B cell (primary cell): ENCODE measurements at regions not wholly inside any gene's neighbourhood (a gene's known extent, or its start where the extent isn't known, plus 50 kb on each side); places are given as distances from the start of the nearest gene placed in this dataset.

Experiments
- ATAC-seq: fragments of 200-7000 bp; cut with Tn5 transposase; one replicate; pipeline ENCODE4 v1.10.0; 2021; ENCODE audit warnings: low read depth, mild to moderate bottlenecking, moderate number of reproducible peaks, moderate library complexity
- CTCF ChIA-PET: fragments of 350-600 bp; sonication (Branson Sonifier 250); formaldehyde crosslinking; loops from one replicate; lab custom pipeline; 2021; ENCODE audit warnings: antibody characterized with exemption, inconsistent platforms; lab: Charles Lee
- POLR2A ChIA-PET: fragments of 350-600 bp; sonication (Branson Sonifier 250); formaldehyde crosslinking; loops from one replicate; lab custom pipeline; 2021; ENCODE audit warnings: antibody characterized with exemption; lab: Charles Lee
- DNase-seq: peaks from one replicate; pipeline ENCODE4 v3.0.0; 2013
- H2AFZ ChIP-seq: 2 replicates; pipeline ENCODE4 v1.6.1; 2012; ENCODE audit warnings: mild to moderate bottlenecking, low read depth, low read length; ENCODE audit not compliant: insufficient read depth, poor library complexity, severe bottlenecking
- H3K27ac ChIP-seq, 2 donors: 1 replicate in 1 of 2; 2 replicates in 1 of 2; pipeline ENCODE4 v1.5.1; 2012 to 2013; ENCODE audit warnings: low read length in 2 of 2, mild to moderate bottlenecking in 2 of 2, moderate library complexity in 1 of 2
- H3K27me3 ChIP-seq, 4 experiments: fragments of 200-600 bp in 1 of 4; sonication (generic) in 1 of 4; replicated peaks in 1 of 4; 1 replicate in 2 of 4; 2 replicates in 2 of 4; pipeline versions ENCODE4 v1.6.1 to v1.7.0; 2013 to 2016; ENCODE audit warnings: low read length in 3 of 4, mild to moderate bottlenecking in 2 of 4, mixed read lengths in 1 of 4, moderate library complexity in 1 of 4; ENCODE audit not compliant: insufficient read depth in 4 of 4, control insufficient read depth in 3 of 4; ENCODE audit errors: control extremely low read depth in 1 of 4
- H3K36me3 ChIP-seq, 2 experiments: replicated peaks in 1 of 2; 1 replicate in 1 of 2; 2 replicates in 1 of 2; pipeline versions ENCODE4 v1.6.1 to v1.7.1; 2013; ENCODE audit warnings: low read length in 1 of 2; ENCODE audit not compliant: insufficient read depth in 2 of 2, control insufficient read depth in 1 of 2; ENCODE audit errors: control extremely low read depth in 1 of 2, extremely low read depth in 1 of 2
- H3K4me1 ChIP-seq, 2 donors: fragments of 200-600 bp in 1 of 2; sonication (generic) in 1 of 2; 1 replicate in 1 of 2; 2 replicates in 1 of 2; pipeline versions ENCODE4 v1.5.1 to v1.6.1; 2013 to 2017; ENCODE audit warnings: low read length in 2 of 2; ENCODE audit not compliant: control insufficient read depth in 2 of 2, insufficient read depth in 2 of 2
- H3K4me2 ChIP-seq: replicated peaks from 2 replicates; pipeline ENCODE3; 2012; ENCODE audit warnings: mild to moderate bottlenecking, low read depth, low read length; ENCODE audit not compliant: poor library complexity, severe bottlenecking
- H3K4me3 ChIP-seq, 5 experiments: fragments of 200-600 bp in 1 of 5; sonication (generic) in 1 of 5; 1 replicate in 3 of 5; 2 replicates in 2 of 5; pipeline versions ENCODE4 v1.5.1 to v1.7.0; 2011 to 2016; ENCODE audit warnings: low read length in 4 of 5, mild to moderate bottlenecking in 4 of 5, low read depth in 2 of 5, control low read depth in 1 of 5, moderate library complexity in 1 of 5; ENCODE audit not compliant: insufficient read depth in 1 of 5; ENCODE audit errors: control extremely low read depth in 1 of 5, extremely low read depth in 1 of 5
- H3K79me2 ChIP-seq: fragments of 200-600 bp; sonication (generic); one replicate; pipeline ENCODE4 v1.6.0; 2016; ENCODE audit warnings: low read length; ENCODE audit not compliant: control insufficient read depth, insufficient read depth
- H3K9ac ChIP-seq: fragments of 200-600 bp; sonication (generic); 2 replicates; pipeline ENCODE4 v1.6.1; 2017; ENCODE audit warnings: mild to moderate bottlenecking, low read length, moderate library complexity
- H3K9me3 ChIP-seq, 3 donors: one replicate each; pipeline versions ENCODE4 v1.6.1 to v1.7.1; 2013; ENCODE audit warnings: low read length in 2 of 3; ENCODE audit not compliant: control insufficient read depth in 2 of 3, insufficient read depth in 1 of 3; ENCODE audit errors: control extremely low read depth in 1 of 3
- H4K20me1 ChIP-seq: 2 replicates; pipeline ENCODE4 v1.6.0; 2012; ENCODE audit warnings: mild to moderate bottlenecking, low read length; ENCODE audit not compliant: insufficient read depth, control insufficient read depth, poor library complexity, severe bottlenecking
- H3K27ac Mint-ChIP-seq: one replicate; pipeline ENCODE4 v1.8.0; 2021; ENCODE audit warnings: mixed read lengths
- H3K27me3 Mint-ChIP-seq: one replicate; pipeline ENCODE4 v1.8.0; 2021; ENCODE audit warnings: mixed read lengths
- H3K4me1 Mint-ChIP-seq: one replicate; pipeline ENCODE4 v1.8.0; 2021; ENCODE audit warnings: mixed read lengths
- H3K4me3 Mint-ChIP-seq: one replicate; pipeline ENCODE4 v1.8.0; 2021; ENCODE audit warnings: mixed read lengths
- H3K9me3 Mint-ChIP-seq: one replicate; pipeline ENCODE4 v1.8.0; 2022; ENCODE audit warnings: mixed read lengths; ENCODE audit not compliant: insufficient read depth
- EZH2 ChIP-seq: IDR thresholded peaks from 2 replicates; pipeline ENCODE4 v1.6.1; 2012; ENCODE audit warnings: borderline replicate concordance, low read depth, mild to moderate bottlenecking, moderate library complexity, low read length; ENCODE audit not compliant: insufficient read depth, poor library complexity, severe bottlenecking
- WGBS: methylation state at CpG from one replicate; pipeline ENCODE4 v1.1.5; 2013; ENCODE audit warnings: missing lambda C conversion rate; ENCODE audit not compliant: insufficient coverage; 5-methylcytosine and 5-hydroxymethylcytosine counted together
- intact Hi-C: fragments of 100-400 bp; cut with micrococcal nuclease; formaldehyde crosslinking; loops from one replicate; pipeline ENCODE4 v1.10.0; 2022
- TF ChIP-seq, protein P1 (sequence below): fragments of 200-600 bp; IDR thresholded peaks from one replicate; pipeline ENCODE4 v1.8.0; 2022; ENCODE audit warnings: antibody characterized with exemption, mild to moderate bottlenecking

DNA sequence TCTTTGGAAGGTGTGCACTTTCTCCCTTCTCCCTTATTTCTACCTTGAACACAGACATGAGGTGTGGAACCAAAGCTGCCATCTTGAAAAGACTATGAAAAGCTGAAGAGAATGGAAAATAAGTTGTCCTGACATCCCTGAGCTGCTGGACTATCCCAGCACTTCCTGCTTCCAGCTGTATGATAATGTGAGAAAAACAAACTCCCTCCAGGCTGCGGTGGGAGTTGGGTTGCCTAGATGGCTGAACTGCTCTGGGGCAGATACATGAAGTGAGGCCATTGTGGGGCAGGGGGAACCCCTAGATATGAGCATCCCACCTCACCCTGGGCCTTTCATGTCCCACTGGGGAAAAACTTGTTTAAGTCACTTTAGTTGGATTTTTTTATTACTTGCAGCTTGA is 82.4 kb downstream of the BOD1 start:
- POLR2A ChIA-PET, result no interaction called here
- WGBS, result no CpG with 5 or more reads among the region's 1 CpG
- no peak overlapping the region for H3K4me3 Mint-ChIP-seq
- no peaks in the 10 kb centered on the region for H3K4me1 Mint-ChIP-seq
- no peak overlapping the region for H3K27ac Mint-ChIP-seq
- H3K79me2 ChIP-seq, result no peaks in the 10 kb centered on the region
- H2AFZ ChIP-seq, result no peak overlapping the region
- DNase-seq (no peak), ATAC-seq (no peak)
- intact Hi-C loops, result no loop called here
- H3K36me3 ChIP-seq, result no peaks in the 10 kb centered on the region
- H3K27ac ChIP-seq, result no peak overlapping the region
- H3K9me3 ChIP-seq, result no peaks in the 10 kb centered on the region
- TF ChIP-seq, protein P1, sequence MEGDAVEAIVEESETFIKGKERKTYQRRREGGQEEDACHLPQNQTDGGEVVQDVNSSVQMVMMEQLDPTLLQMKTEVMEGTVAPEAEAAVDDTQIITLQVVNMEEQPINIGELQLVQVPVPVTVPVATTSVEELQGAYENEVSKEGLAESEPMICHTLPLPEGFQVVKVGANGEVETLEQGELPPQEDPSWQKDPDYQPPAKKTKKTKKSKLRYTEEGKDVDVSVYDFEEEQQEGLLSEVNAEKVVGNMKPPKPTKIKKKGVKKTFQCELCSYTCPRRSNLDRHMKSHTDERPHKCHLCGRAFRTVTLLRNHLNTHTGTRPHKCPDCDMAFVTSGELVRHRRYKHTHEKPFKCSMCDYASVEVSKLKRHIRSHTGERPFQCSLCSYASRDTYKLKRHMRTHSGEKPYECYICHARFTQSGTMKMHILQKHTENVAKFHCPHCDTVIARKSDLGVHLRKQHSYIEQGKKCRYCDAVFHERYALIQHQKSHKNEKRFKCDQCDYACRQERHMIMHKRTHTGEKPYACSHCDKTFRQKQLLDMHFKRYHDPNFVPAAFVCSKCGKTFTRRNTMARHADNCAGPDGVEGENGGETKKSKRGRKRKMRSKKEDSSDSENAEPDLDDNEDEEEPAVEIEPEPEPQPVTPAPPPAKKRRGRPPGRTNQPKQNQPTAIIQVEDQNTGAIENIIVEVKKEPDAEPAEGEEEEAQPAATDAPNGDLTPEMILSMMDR, result no peak
- TF ChIP-seq EZH2, result no peak
- H3K27me3 Mint-ChIP-seq, result peaks cover 23% of the 10 kb centered on the region
- no peak overlapping the region for H3K9ac ChIP-seq
- no peak overlapping the region for H3K4me2 ChIP-seq
- H3K4me1 ChIP-seq, result no peaks in the 10 kb centered on the region
- CTCF ChIA-PET, result no interaction called here
- H3K27me3 ChIP-seq, result no peaks in the 10 kb centered on the region
- H4K20me1 ChIP-seq, result no peaks in the 10 kb centered on the region
- H3K9me3 Mint-ChIP-seq, result no peaks in the 10 kb centered on the region
- H3K4me3 ChIP-seq, result no peak overlapping the region

DNA sequence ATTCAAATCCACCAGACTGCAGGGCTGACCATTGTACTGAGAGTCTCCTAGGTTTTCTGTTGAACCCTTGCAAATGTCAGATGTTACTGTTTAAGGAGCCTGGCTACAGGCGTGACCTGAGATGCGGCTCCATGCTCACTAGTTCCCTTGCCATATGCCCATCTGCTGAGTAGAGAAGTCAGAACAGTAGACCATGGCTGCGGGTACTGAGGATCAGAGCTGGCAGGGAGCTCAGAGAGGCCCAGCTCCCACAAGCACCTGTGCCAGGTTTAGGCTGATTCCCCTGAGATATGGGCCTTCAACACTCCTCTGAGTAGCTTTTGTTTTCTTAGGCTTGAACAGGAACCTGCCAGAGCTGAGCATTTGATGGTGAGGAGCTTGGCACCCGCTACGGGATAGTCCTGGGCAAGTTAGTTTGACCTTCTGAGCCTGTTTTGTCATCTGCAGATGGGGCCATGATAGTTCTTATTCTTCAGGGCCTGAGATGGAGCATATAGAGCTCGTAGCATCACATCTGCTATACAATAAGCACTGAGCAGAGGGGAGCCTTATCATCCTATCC is 83.7 kb downstream of the BOD1 start:
- no peak overlapping the region for H2AFZ ChIP-seq
- ChIA-PET POLR2A (no interaction called here), CTCF (interaction anchor here (1.5 kb wide), 1 partner anchor 14 kb away, joined by 4 read pairs; no protein-coding TSS in a partner anchor)
- no peaks in the 10 kb centered on the region for H3K36me3 ChIP-seq
- Mint-ChIP-seq H3K4me3 (no peak overlapping the region), H3K4me1 (no peaks in the 10 kb centered on the region), H3K27me3 (peaks cover 18% of the 10 kb centered on the region), H3K27ac (no peak overlapping the region), H3K9me3 (no peaks in the 10 kb centered on the region)
- H3K4me2 ChIP-seq, result no peak overlapping the region
- H3K27ac ChIP-seq, result no peak overlapping the region
- DNase-seq (no peak), ATAC-seq (no peak)
- peaks cover 0 to 4% (median 0%) of the 10 kb centered on the region in 3 donors for H3K9me3 ChIP-seq
- no peaks in the 10 kb centered on the region for H3K4me1 ChIP-seq
- TF ChIP-seq, protein P1, result no peak
- TF ChIP-seq EZH2, result no peak
- 82% methylated on average over 5 of the region's 6 CpGs for WGBS
- H3K27me3 ChIP-seq, result peaks cover 0 to 7% (median 0%) of the 10 kb centered on the region in 4 experiments
- intact Hi-C loops, result no loop called here
- H3K79me2 ChIP-seq, result no peaks in the 10 kb centered on the region
- no peak overlapping the region for H3K4me3 ChIP-seq
- no peaks in the 10 kb centered on the region for H4K20me1 ChIP-seq
- no peak overlapping the region for H3K9ac ChIP-seq
